ENCODE measurements at regions not wholly inside any gene's neighbourhood (a gene's known extent, or its start where the extent isn't known, plus 50 kb on each side); places are given as distances from the start of the nearest gene placed in this dataset.
A peak's percentile ranks its signal among the peaks of the same experiment; 100 is the strongest.
"Not testable (repeated sequence)": the region's sequence is repeated elsewhere in the genome, so short reads cannot be mapped to it uniquely, and the experiment has no call there.

GRCh38 chr10:80859279-80859678 is 321.6 kb downstream of the SH2D4B start:
- DNase-seq (ENCODE audit: low spot score): not testable (repeated sequence)

GRCh38 chr10:80860719-80861118 is 323.0 kb downstream of the SH2D4B start:
- no peak for DNase-seq (ENCODE audit: low spot score)

DNA sequence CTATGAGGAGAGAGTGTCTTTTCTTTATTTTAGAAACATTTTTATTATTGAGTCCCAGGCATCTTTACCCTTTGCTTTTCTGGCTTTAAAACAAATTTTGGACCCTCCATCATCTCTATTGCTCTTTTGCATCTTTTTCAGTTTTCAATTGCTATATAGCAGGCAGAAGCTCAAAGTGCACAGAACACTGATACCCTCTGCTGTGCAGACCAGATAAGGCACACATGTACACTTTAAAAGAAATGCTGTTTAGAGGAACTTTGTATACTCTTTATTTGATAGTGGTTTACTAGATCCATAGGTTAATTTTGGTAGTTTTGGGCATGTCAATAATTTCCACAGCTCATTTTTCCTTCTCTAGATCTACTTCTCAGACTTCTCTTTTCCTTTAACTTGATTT is 324.2 kb downstream of the SH2D4B start:
- DNase-seq (ENCODE audit: low spot score): no peak

- no peak for DNase-seq (ENCODE audit: low spot score)
Measured at GRCh38 chr10:80870282-80870681, 332.6 kb downstream of the SH2D4B start.

DNA sequence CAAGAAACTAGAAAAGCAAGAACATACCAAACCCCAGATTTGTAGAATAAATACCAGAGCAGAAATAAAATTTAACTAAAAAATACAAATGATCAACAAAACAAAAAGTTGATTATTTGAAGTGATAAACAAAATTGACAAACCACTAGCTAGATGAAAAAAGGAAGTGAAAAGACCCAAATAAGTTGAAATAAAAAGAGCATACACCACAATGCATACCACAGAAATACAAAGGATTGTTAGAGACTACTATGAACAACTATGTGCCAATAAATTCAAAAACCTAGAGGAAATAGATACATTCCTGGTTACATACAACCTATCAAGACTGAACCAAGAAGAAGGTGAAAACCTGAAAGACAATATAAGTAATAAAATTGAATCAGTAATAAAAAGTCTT is 333.4 kb downstream of the SH2D4B start:
- no peak for DNase-seq (ENCODE audit: low spot score)

- DNase-seq (ENCODE audit: low spot score): no peak
Measured at GRCh38 chr10:80878330-80878729, 340.6 kb downstream of the SH2D4B start.

- DNase-seq (ENCODE audit: low spot score): no peak
Measured at GRCh38 chr10:80890146-80890545, 352.4 kb downstream of the SH2D4B start.

DNA sequence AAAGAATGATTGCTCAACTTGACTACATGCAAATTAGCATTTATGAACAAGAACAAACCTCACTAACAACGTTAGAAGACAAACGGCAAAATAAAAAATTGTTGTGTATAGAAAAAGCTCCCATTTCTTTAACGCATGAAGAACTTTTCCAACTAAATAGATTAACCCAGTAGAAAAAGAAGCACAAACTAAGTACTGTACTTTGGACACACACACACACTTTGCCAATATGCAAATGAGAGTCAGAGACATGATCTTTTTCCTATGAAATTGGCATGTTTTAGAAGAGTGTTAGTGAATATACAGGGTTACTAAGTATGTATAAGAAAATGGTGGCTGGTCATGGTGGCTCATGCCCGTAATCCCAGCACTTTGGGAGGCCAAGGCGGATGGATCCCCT is 355.6 kb downstream of the SH2D4B start:
- no peak for DNase-seq (ENCODE audit: low spot score)

- no peak for DNase-seq (ENCODE audit: low spot score)
Measured at GRCh38 chr10:80894311-80894791, 356.6 kb downstream of the SH2D4B start.

- no peak for DNase-seq (ENCODE audit: low spot score)
Measured at GRCh38 chr10:80894797-80895467, 357.2 kb downstream of the SH2D4B start.

- DNase-seq (ENCODE audit: low spot score): no peak
Measured at GRCh38 chr10:80896076-80896475, 358.4 kb downstream of the SH2D4B start.

DNA sequence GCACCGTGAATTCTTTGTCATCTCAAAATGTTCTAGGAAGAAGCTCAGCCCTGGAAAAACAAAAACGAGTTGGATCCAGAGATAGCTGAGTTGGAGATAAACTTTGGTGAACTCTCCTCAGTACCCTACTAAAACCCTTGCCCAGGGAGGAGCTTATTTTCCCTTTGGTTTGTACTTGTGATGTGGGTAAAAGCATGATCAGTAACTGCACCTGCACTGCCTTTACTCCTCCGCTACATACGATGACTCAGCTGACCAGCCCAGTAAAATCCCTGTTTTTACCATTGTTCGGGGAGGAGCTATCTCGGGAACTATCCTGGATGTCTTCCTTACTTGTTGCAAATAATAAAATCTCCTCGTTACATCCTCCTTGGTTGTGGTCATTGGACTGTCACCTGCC is 359.3 kb downstream of the SH2D4B start:
- DNase-seq (ENCODE audit: low spot score): no peak

- DNase-seq (ENCODE audit: low spot score): no peak
Measured at GRCh38 chr10:80900661-80901060, 363.0 kb downstream of the SH2D4B start.

DNA sequence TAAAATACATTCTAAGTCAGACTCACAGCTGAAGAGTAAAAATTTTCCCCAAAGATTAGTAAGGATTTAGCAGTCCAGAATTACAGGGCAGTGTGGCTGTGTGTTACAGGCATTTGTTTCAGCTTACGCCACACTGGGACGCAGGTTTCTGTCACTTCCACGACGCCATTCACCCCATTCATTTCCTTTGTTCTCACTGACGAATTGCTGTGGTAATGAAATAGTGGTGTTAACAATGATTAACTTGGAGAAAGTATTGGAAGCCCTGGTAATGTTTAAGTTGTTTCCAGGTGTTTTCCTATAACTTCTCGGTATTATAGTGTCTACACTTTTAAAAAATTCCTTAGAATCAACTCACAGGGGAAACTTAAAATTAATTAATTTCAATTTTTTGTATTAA is 370.9 kb downstream of the SH2D4B start:
- DNase-seq (ENCODE audit: low spot score): no peak

DNA sequence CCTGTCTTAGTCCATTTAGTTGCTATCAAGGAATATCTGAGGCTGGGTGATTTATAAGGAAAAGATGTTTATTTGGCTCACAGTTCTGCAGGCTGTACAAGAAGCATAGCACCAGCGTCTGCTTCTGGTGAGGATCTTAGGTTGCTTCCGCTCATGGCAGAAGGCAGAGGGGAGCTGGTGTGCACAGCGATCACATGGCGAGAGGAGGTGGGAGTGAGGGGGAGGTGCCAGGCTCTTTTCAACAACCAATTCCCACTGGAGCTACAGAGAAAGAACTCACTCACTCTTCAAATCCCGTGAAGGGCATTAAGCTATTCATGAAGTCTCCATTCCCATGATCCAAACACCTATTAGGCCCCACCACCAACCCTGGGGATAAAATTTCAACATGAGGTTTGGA is 371.6 kb downstream of the SH2D4B start:
- no peak for DNase-seq (ENCODE audit: low spot score)

- no peak for DNase-seq (ENCODE audit: low spot score)
Measured at GRCh38 chr10:80917636-80918035, 379.9 kb downstream of the SH2D4B start.

DNA sequence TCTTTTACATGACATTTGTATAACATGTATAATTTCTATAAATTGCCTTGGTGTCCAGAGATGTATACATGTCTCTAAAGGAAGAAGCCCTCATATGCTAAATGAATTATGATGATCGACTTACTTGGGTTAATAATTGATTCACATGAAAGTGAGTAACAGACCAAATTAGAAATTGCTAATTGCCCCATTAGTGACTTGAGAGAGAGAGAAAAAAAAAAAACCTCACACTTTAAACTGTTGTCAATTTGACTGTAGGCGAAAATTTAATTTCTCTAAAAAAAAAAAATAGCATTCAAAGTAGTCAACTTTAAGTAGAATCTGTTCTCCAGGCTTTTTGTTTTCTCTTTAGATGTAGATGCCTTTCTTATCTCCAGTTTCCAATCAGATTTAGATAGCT is 383.3 kb downstream of the SH2D4B start:
- DNase-seq (ENCODE audit: low spot score): no peak

- DNase-seq (ENCODE audit: low spot score): peak; percentile 40
Measured at GRCh38 chr10:80924063-80924952, 386.6 kb downstream of the SH2D4B start.

GRCh38 chr10:80927419-80928078 is 389.8 kb downstream of the SH2D4B start:
- DNase-seq (ENCODE audit: low spot score): no peak

GRCh38 chr10:80938903-80939302 is 401.2 kb downstream of the SH2D4B start:
- no peak for DNase-seq (ENCODE audit: low spot score)

- no peak for DNase-seq (ENCODE audit: low spot score)
Measured at GRCh38 chr10:80945264-80945880, 407.7 kb downstream of the SH2D4B start.

- DNase-seq (ENCODE audit: low spot score): no peak
Measured at GRCh38 chr10:80946073-80946472, 408.4 kb downstream of the SH2D4B start.
